ENCODE measurements at regions not wholly inside any gene's neighbourhood (a gene's known extent, or its start where the extent isn't known, plus 50 kb on each side); places are given as distances from the start of the nearest gene placed in this dataset.
"Not testable (repeated sequence)": the region's sequence is repeated elsewhere in the genome, so short reads cannot be mapped to it uniquely, and the experiment has no call there.

GRCh38 chr7:39758234-39758970, 135.0 kb downstream of the RALA start:
- no peak for DNase-seq

DNA sequence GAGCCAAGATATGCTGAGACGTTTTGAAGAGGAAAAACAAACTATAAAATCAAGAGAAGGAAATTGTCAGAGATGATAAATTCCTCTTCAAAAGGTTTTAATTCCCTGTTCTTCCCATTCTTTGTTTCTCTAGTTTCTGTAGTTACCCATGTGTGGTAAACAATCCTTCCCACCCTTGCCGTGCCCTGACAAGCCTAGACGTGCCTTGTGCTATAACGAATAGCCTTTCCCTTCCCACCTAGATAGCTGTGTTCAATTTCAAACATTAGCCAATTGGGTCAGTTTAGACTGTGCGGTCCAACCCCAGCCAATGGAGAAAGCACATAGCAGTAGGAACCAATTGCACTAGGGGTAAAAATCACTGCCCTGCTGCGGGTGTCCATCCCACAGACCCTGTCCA, 138.1 kb downstream of the RALA start:
- peak; percentile 16 for DNase-seq

DNA sequence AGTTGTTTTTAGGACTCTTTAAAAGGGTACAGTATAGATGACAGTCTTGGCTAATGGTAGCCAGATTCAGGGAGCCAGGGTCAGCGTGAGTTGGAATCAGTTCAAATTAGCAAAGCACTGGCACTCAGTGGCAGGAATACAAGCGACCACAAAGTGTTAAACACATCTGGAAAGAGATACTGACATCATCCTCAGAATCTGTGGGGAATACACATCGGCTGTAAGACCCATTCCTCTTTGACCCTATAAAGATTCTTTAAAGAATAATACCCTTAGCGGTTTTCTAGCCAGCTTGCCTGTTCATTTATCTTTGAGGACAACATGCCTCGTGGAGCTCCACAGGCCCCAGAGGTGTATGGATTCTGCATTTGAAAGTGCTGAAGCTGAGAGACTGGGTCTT, 139.1 kb downstream of the RALA start:
- DNase-seq: not testable (repeated sequence)

DNA sequence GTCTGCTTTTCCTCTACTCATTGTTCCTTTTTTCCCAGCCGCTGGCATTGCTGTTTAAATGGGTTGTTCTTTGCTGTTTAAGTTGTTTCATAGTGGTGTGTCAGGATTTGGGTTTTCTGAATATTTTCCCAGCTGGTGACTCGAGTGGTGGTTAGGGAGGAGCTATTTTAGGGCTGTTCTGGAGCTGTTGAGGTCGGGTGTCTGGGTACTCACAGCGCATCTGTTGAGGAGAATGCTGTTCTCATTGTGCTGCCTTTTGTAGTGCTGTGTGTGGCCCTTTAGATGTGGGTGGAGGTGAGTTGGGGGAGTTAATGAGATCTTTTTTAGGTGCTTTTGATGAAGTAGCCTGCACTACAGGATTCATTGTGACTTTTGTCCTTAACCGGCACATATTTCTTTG, 139.5 kb downstream of the RALA start:
- DNase-seq: not testable (repeated sequence)

- not testable (repeated sequence) for DNase-seq
Observed at GRCh38 chr7:39765833-39766232, 142.5 kb downstream of the RALA start.

DNA sequence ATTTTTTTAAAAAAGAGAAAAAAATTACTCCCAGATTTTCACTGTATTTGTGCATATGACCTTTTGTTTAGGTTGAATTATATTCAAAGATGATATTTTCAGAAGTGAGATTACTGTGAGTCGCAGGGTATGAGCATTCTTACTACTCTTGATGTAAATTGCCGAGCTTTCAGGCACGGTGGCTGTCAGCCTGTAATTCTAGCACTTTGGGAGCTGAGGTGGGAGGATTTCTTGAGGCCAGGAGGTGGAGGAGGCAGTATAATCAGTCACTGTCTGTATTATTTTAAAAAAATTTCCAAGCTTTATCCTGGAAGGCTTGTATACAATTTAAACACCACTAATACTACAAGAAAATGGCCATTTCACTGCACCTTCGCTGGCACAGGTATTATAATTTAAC, 145.1 kb downstream of the RALA start:
- not testable (repeated sequence) for DNase-seq

- DNase-seq: not testable (repeated sequence)
Observed at GRCh38 chr7:39774341-39774851, 151.0 kb downstream of the RALA start.

DNA sequence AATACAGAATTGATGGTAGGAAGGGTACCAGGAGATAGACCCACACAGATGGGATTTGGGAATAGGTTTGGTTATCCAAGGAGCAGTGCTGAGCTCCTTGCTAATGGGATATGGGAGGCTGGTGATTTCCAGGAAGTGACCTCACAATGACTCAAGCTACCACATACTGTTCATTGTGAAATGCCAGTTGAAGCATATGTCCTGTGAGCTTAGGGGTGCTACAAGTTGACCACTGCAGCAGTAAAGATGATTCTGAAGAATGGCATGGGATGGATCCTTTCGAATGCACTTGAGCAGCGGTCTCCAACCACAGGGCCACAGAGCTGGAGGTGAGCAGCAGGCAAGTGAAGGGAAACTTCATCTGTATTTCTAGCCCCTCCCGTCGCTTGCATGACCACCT, 158.2 kb downstream of the RALA start:
- DNase-seq: not testable (repeated sequence)

DNA sequence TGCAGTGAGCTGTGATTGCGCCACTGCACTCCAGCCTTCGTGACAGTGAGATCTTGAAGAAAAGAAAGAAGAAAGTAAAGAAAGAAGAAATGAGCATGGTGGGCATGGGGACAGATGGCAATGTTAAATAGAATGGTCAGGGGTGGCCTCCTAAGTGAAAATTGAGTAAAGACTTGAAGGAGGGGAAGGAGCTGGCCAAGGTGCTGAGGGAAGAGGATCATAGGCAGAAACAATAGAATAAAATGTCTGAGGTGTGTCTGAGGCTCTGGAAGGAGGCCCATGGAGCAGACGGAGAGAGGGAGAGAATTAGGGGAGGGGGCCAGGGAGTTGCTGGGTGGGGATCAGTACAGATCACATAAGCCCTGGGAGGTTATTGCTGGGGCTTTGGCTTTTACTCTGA, 163.1 kb downstream of the RALA start:
- DNase-seq: not testable (repeated sequence)

- DNase-seq: not testable (repeated sequence)
Observed at GRCh38 chr7:39791035-39791434, 159.0 kb upstream of the CDK13 start.

DNA sequence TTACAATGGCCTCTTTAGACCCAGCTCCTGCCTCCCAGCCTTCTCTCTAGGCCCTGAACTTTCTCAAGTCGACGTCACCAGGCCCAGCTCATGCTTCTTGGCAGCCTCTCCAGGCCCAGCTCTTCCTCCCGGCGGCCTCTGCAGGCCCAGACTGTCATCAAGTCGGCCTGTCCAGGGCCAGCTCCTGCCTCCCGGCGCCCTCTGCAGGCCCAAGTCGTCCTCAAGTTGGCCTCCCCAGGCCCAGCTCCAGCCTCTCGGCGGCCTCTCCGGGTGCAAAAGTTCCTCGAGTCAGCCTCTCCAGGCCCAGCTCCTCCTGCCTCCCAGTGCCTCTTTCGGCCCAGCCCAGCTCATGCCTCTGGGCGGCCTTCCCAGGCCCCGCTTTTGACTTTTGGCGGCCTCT, 158.1 kb upstream of the CDK13 start:
- not testable (repeated sequence) for DNase-seq

- not testable (repeated sequence) for DNase-seq
Observed at GRCh38 chr7:39793026-39793425, 157.0 kb upstream of the CDK13 start.

GRCh38 chr7:39793851-39794250, 156.2 kb upstream of the CDK13 start:
- not testable (repeated sequence) for DNase-seq

GRCh38 chr7:39796947-39797346, 153.1 kb upstream of the CDK13 start:
- DNase-seq: not testable (repeated sequence)

- not testable (repeated sequence) for DNase-seq
Observed at GRCh38 chr7:39798077-39798476, 152.0 kb upstream of the CDK13 start.

DNA sequence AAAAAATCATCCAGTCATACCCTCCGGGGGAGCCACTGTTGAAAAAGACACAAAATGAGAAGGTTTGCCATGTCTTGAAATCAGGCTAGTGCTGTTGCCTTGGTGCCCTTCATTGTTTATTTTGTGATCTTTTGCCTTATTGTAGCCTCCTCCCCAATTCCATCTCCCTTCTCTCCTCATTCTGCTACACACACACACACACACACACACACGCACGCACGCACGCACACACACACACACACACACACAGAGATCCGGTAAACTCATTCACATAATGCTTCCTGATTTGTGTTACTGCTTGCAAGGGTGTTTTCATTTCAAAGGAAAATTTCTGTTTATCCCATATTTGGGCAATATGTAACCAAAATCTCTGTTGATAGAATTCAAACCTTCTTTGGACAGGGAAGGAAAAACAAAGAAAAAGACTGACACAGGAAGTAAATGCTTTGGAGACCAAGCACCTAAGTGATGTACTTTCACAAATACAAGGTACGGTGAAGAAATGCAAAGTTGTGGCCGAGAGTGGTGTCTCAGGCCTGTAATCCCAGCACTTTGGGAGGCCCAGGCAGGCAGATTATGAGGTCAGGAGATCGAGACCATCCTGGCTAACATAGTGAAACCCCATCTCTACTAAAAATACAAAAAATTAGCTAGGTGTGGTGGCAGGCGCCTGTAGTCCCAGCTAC, 141.1 kb upstream of the CDK13 start:
- no peak for DNase-seq

GRCh38 chr7:39810204-39810642, 139.8 kb upstream of the CDK13 start:
- DNase-seq: no peak

- no peak for DNase-seq
Observed at GRCh38 chr7:39810710-39811109, 139.3 kb upstream of the CDK13 start.

DNA sequence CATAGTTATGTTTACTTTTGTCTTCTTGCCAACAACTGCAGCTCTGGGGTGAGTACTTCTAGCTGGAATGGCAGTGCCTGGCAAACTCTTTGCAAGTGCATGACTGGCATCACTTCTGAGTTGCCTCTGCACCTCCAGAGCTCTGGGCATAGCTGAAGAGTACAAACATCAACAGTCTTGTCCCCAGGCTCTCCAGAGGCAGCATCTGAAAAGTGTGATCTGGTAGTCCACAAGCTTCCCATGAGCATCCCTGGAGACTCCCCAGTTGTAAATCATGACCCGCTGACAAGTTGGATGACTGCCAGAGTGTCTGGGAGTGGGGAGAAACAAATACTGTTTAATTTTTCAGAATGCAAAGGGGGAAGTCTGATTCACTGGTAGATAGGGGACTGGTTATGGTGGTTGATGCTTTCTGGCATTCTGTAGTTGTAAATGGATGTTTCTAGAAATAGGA, 138.9 kb upstream of the CDK13 start:
- DNase-seq: peak; percentile 67

DNA sequence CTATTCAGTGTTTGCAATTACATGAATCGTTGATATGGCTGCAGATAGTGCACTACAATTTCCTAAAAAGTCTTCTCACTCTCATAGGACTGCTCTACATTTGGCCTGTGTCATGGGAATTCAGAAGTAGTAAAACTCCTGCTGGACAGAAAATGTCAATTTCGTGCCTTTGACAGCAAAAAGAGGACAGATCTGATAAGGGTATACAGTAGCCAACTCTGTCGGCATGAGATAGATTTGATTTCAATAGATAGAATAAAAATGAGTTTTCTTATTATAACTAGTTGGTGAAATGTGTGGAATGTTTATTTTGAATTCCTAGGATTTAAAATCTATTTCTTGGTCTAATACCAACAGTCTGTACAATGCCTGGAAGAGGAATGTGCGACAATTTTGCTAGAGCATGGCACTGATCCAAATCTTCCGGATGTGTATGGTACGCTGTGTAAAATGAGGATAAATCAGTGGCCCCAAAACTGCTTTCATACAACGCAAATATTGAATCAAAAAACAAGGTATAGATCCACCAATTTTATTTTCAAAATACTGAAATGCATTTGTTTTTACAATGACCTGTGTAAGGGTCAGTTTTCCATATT, 133.5 kb upstream of the CDK13 start:
- DNase-seq: no peak

DNA sequence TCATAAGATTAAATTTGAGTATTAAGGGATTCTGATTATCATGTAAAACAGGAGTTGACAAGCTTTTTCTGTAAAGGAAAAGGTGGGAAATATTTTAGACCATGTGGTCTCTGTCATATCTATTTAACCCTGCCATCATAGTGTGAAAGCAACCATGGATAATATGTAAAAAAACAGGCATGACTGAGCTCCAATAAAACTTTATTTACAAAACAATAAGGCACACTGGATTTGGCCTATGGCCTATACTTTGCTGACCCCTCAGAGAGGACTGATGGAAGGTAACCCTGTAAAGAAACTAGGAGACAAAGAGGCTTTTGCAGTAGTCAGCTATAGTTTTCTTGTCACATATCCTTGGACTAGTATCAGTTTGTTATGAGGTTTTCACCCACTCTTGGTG, 130.5 kb upstream of the CDK13 start:
- no peak for DNase-seq

DNA sequence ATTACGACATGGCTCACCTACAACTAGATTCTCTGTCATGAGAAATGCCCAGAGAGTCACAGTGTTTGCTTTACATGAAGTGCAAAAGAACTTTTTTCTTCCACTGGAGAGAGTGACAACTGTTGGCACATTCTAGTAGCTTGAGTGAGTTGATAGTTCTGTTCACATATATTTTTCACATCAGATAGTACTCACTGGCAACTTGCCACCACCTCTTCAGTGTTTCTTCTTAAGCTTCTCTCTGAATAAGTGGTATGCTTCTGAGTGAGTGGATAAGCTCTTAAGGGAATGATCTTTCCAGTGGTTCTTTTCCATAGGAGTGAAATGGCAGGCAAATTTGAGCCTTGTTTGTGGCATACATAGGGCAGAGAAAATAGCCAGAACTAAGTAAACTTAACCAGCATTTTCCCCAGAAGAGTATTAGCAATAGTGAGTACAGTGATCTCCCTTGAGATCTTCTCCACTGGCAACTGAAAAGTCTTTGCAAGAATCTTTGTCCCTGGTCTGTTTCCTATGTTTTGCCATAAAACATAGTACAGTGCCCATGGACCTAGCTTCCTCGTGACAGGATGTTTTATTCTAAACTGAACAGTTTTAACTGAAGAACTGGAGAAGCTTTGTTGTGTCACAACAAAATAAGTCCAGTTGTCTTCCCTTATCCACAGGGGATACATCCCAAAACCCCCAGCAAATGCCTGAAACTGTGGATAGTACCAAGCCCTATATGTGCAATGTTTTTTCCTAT, 125.4 kb upstream of the CDK13 start:
- DNase-seq: no peak

GRCh38 chr7:39825401-39825980, 124.6 kb upstream of the CDK13 start:
- DNase-seq: no peak
